GM18870 (cell line): ENCODE measurements at regions not wholly inside any gene's neighbourhood (a gene's known extent, or its start where the extent isn't known, plus 50 kb on each side); places are given as distances from the start of the nearest gene placed in this dataset.
"Not testable (repeated sequence)": the region's sequence is repeated elsewhere in the genome, so short reads cannot be mapped to it uniquely, and the experiment has no call there.

Experiments
- ATAC-seq: cut with Tn5 transposase; IDR thresholded peaks from one replicate; pipeline ENCODE4 v1.9.1; 2021; ENCODE audit warnings: moderate library complexity; ENCODE audit not compliant: unreplicated experiment

DNA sequence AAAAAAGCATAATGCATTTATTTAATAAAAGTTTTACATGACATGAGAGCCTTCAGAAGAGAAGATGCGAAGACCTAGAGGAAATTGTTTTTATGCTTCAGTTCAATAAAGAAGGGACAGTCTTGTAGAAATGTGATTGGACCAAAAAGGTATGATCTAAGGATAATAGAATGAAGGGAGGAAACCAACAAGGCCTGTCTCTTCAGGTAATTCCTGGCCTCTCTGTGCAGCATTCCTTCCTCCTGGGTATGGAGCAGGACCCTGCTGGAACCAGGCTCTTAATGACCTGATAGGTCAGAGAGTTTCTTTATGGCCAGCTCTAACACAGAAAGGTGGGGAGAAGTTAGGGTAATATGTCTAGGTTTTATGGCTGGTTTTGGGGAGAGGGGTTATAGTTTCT is 162.8 kb upstream of the HEY2 start:
- no peak for ATAC-seq

DNA sequence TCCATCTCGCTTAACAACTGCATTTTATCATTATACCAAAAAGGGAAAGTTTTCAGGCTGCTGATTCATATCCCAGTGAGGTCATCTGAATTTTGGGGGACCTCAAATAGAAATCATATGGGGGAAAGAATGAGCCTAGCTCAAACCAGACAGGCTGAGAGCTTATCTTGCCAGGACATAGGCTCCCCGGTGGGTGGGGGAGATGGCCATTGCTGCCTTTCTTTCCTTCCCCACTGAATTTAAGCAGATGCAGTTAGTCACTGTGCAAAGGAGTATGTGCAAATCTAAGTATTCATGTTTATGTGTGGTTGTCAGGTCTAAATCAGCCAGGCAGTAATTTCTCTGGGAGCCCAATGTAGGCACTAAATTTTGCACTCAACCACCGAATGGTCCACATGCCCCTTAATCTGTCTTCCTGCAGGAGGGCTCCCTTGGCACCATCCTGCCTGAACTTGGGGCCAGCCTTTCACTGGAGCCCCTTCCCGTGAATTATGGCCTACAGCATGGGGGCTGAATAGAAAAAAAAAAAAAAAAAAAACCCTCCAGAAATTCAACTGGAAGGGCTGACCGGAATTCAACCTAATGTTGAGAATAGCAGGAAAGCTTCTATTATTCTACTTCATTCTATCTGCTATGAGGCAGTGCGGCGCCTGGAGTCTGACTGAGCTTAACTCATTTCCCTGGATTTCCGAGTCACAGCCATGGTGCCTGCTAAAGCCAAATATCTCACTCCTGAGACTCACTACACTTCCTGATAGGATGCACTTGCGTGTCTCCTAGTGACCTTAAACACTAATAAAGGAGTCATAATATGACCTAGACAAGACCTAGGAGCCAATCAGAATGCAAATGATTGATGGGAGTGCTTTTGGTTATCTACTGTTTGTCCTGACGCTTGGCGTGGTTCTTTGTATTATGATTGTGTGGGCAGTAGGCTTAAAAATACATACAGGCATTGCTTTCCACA is 161.5 kb upstream of the HEY2 start:
- no peak for ATAC-seq

DNA sequence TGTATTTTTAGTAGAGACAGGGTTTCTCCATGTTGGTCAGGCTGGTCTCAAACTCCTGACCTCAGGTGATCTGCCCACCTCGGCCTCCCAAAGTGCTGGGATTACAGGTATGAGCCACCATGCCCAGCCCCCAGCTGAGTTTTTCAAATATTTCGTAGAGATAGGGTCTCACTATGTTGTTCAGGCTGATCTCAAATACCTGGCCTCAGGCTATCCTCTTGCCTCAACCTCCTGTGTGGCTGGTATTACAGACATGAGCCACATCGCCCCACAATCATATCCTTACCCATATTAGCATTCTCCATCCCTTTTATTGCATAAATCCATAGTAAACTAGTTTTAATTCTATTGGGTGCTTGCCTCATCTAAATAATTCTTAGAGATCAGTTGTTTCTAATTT is 157.6 kb upstream of the HEY2 start:
- not testable (repeated sequence) for ATAC-seq

DNA sequence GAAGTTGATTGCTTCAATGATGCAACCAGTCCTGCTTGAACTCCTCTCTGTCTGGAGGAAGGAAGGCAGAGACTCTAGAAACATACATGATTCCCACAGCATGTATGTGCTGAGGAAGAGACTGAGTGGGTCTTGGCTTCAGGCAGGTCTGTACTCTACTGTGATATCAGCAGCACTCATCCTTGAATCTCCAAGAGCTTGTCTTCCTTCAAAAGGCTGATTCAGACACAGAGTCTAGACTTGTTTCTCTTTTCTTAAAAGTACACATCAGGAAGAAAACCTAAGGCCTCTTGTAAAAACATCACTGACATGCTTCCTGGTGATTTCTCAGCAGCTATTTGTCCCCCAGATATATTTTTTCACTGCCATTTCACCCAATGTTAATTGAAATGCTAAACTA is 155.7 kb upstream of the HEY2 start:
- ATAC-seq: no peak

DNA sequence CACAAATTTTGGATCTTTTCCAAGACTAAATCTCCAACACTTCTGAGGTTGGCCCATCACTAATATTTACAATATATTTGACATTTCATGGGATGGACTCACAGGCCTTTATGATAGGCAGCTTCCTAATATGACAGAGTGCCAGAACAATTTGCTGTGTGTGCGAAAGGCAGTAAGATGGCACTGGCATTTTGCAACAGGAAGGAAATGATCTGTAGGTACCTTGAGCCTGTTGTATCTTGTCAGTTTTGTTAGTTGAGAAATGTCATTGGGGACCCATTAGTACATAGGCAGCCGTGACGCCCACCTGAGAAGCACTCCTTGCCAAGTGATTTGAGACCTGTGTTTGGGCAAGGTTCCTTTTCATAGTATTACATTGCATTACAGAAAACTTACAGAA is 153.4 kb upstream of the HEY2 start:
- no peak for ATAC-seq

DNA sequence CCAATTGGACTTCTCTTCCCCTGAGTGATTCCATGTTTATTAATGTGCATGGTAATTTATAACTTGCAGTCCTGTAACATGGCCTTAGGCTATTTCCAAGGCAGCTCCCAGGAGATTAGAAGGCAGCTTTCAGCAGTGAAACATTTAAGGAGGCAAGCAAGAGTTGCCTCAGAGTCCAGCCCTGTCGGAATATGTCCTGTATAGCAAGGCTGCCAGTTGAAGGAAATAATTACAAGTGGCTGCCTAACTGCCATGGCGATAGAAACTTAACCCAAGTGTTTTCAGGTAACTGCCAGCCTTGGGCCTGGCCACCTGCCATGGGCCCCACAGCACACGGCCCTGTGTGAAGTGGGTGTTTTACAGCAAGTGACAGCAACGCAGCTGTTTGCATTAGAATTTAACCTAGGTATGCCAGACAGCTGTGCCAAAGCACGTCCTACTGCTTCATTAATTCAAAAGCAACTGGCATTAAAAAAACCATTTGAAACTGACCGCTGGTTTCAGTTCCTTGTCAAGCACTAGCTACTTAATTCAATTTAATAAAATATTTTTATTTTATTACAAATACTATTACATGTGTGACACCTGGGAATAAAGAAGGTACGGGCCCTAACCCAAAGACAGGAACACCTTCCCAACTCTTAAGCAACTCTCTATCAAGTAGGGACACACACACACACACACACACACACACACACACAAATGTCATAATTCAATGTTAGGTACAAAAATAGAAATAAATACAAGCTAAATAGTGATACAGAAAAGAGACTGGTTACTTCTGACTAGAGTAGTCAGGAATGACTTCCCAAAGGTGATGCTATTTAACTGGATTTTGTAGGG is 151.8 kb upstream of the HEY2 start:
- peak; percentile 76 for ATAC-seq

DNA sequence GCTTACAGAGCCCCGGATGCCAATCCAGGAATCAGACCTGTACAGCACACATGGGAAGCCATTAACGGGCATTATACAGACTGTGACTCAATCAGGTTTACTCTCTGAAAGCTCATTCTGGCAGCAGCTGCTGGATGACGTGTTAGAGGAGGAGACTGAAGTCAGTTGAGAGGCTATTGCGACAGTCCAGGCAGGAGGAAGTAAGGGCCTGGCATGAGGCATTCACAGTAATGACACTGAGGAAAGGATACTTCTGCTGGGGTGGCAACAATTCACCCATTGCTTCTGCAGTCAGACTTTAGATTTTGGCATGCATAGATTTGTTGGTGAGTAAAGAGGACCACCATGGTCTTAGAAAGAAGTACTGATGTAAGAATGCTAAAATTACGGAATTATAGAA is 151.0 kb upstream of the HEY2 start:
- ATAC-seq: no peak

DNA sequence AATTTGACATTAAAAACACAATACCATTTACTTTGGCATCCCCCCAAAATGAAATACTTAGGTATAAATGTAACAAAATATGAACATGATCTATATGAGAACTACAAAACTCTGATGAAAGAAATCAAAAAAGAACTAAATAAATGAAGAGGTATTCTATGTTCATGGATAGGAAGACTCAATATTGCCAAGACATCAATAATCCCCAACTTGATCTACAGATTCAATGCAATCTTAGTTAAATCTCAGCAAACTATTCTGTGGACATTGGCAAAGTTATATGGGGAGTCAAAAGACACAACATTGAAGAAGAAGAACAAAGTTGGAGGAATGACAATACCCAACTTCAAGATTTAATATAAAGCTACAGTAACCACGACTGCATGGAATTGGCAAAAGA is 145.2 kb upstream of the HEY2 start:
- ATAC-seq: no peak

DNA sequence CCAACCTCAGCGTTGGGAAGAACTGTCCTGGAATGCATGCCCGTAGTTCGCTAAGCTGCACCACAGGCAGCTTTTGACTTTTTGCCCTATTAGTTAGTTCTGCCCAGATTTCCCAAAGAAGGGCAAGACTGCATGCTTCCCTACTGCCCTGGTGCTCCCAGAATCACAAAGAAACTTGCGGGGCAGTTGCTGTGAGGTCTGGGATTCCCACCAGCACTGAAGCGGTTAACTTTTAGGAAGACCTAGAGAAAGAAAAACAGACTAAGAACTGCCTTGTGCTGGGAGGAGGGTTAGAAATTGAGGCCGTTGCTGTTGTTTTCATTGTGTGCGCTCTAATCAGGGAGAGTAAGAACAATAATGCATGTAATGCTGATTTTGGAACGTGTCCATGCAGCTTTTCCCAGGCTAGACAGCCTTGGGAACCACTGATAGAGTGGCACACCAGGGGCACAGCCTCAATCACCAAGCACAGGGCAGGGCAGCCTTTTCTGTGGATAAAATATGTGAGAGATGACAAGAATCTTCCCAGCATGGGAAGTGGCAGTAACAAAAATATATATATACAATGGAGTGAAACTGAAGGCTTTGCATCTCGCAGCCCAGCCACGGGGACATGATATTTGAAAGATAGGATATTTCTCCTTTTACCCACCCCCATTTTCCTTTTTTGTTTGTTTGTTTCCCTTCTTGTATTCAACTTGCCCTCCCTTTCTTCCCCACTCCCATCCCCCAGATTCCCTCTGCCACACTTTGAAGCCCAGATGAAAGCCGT is 137.7 kb upstream of the HEY2 start:
- ATAC-seq: no peak

DNA sequence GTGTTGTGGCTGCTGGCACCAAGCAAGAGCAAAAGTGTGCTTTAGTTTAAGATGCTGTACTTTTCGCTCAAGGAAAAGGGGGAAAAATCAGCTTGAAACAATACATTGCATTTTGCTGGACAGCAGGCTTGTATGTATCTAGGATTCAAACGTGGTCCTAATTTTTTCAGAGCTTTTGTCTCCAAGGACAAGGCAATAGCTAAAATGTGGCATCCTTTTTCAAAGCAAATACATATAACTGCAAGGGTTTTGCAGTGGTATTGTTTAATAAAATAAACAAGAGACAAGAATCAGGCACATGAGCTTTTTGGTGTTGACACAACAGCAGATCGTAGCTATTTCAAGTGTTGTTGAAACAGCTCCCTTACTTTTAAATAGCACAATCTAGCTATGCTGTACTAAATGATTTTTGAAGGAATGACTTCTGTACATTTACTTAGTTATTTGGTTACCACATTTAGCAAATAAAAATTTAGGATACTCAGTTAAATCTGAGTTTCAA is 137.0 kb upstream of the HEY2 start:
- no peak for ATAC-seq

DNA sequence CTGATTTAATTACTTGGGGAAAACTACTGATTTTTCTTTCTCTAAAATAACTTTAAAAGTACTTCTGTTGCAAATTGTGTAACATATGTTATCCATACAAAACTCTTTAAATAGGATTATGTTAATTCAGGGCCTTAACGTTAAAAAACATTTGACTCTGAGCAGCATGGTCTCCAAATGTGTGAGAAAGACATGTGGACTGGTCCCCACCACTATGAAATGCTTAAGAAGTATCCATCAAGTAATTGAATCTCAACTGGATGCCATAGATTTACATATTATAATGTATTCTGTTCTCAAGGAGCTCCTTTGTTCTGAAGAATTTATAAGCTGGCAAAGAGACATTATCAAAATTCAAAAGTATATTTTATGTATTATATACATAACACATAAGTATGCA is 130.8 kb upstream of the HEY2 start:
- no peak for ATAC-seq

DNA sequence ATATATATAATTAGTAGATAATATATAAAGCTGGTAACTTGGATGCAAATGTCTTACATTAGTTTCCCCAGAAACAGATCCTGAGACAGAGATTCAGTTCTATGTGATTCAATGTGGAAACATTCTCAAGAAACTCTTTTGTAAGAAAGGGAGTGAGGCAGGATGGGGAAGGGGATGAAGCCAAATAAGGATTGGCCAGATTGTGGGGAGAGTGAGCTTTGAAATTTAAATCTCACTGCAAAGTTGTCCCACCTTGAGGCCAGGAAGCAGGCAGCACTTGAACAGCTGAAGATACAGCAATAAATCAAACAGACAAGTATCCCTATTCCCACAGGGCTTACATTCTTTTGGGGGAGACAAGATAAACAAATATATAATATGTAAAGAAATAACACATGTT is 126.3 kb upstream of the HEY2 start:
- ATAC-seq: no peak

DNA sequence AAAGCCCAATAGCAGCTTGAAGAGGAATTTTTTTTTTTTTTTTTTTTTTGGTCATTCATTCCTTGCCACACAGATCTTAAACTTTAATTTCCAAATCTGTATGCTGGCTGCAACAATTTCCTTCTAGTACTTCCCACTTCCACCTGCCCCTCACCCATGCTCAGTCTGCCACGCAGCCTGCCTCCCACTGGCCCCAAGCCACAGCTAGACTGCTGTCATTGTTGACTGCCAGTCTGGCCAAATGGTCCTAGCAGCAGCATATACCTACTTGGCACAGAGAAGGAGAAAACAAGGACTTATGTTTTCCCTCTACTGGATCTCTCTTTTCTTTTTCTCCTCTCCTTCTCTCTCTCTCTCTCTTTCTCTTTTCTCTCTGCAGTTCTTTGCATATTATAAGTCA is 118.3 kb upstream of the HEY2 start:
- ATAC-seq: no peak

DNA sequence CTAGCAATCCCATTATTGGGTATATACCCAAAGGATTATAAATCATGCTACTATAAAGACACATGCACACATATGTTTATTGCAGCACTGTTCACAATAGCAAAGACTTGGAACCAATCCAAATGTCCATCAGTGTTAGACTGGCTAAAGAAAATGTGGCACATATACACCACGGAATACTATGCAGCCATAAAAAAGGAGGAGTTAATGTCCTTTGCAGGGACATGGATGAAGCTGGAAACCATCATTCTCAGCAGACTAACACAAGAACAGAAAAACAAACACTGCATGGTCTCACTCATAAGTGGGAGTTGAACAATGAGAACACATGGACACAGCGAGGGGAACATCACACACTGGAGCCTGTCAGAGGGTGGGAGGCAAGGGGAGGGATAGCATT is 113.4 kb upstream of the HEY2 start:
- ATAC-seq: not testable (repeated sequence)

DNA sequence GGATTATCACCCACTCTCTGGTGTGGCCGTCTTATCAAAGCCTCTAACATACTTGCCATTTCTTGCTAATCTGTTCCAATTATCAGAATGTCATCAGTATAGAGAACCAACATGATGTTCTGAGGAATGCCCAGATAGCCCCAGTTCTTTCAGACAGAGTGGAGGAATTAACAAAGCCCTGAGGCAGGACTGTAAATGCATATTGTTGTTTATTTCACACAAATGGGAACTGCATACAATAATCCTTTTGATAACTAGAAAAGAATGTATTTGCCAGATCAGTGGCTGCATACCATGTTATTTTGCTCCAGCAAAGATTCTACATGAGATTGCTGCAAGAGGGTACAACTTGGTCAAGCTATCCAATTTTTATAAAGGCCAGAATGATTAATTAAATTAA is 112.8 kb upstream of the HEY2 start:
- no peak for ATAC-seq

DNA sequence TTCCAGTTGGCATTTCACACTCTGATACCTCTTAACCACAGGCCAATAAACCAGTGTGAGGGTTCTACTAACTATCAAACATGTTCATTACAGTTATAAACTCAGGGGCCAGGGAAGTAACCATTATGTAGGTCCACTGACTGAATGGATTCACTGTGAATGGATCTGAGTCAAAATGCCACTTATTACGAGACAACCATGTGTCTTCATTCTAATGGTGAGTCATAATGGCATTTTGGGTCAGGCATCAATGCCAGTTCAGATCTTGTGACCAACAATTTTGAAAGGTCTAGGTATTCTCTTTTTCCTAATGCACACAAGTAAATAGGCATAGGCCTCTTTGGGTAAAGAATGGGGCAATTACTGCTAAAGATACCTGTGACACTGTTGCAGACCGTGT is 112.2 kb upstream of the HEY2 start:
- peak; percentile 69 for ATAC-seq

DNA sequence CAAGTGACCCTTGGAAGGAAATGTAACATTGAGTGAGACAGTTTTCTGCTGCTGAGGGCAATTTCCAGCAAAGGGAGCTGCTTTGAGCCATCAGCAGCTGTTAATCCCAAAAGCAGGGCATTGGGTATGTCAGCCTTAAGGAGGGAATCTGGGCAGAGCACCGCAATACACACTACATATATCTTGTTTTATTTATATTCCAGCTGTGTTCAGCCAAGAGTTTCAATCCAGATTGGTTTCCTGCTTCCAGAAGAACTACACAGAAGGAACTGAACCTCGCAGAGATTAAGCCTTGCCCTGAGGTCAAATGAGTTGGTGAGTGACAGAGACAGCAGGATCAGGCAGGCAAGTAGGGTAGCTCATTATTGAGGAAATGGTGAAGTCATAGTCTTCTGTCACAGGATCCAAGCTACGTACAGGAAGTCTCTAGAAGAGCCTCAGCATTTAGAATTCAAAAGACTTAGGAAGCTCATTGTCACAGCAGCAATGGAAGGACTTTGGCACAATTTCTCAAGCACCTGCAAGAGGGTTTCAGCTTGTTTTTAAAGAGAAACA is 109.9 kb upstream of the HEY2 start:
- no peak for ATAC-seq

DNA sequence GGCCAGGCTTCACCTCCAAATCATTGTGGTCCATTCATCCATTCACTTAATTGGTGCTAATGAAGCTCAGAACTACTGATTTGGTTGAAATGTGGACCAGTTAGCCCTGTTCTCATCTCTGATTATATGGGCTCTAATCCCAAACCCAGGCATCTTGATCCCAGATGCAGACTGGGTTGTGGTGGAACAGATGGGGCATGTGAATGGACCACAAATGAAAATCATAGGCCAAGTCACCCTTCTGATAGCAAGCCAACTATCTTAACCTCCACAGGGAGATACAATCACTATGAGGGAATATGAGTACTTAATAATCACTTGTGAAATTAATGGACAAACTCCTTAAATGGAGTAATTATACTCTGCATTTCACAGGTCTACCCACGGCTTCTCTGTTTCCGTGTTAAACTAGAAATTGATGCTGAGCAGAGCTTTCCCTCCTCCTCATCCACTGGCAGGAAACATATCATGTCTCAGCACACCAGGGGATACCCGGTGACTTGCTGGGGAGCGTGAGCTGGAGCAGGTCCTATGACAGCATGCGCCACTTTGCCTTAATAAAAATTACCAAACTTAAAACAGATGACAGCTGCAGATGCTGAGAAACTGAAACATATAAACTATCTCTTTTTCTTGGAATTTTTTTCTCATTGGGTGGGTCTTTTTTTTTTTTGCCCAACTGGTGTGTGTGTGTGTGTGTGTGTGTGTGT is 108.8 kb upstream of the HEY2 start:
- no peak for ATAC-seq

DNA sequence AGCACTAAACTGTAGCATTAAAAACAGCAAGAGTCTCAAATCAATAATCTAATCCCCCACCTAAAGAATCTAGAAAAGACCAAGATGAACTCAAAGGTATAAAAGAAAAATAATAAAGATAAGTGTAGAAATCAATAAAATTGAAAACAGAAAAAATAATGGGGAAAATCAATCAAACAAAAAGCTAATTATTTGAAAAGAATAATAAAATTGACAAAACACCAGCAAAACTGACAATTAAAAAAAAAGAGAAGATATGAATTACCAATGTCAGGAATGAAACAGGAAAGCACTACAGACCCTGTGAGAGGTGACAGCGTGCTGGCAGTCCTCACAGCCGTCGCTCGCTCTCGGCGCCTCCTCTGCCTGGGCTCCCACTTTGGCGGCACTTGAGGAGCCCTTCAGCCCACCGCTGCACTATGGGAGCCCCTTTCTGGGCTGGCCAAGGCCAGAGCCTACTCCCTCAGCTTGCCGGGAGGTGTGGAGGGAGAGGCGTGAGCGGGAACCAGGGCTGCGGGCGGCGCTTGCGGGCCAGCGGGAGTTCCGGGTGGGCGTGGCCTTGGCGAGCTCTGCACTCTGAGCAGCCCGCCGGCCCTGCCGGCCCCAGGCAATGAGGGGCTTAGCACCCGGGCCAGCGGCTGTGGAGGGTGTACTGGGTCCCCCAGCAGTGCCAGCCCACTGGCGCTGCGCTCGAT is 105.3 kb upstream of the HEY2 start:
- ATAC-seq: not testable (repeated sequence)

DNA sequence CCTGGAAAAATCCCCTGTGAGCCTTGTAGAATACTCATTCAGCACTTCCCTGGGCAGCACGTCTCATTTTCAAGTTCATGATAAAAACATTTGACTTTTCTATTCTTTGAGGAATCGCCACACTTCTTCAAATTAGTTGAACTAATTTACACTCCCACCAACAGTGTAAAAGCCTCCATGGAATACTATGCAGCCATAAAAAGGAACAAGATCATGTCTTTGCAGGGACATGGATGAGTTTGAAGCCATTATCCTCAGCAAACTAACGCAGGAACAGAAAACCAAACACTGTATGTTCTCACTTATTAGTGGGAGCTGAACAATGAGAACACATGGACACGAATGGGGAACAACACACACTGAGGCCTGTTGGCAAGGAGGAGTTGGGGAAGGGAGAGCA is 102.0 kb upstream of the HEY2 start:
- no peak for ATAC-seq
